ENCODE measurements at regions not wholly inside any gene's neighbourhood (a gene's known extent, or its start where the extent isn't known, plus 50 kb on each side); places are given as distances from the start of the nearest gene placed in this dataset.
"Not testable (repeated sequence)": the region's sequence is repeated elsewhere in the genome, so short reads cannot be mapped to it uniquely, and the experiment has no call there.

DNA sequence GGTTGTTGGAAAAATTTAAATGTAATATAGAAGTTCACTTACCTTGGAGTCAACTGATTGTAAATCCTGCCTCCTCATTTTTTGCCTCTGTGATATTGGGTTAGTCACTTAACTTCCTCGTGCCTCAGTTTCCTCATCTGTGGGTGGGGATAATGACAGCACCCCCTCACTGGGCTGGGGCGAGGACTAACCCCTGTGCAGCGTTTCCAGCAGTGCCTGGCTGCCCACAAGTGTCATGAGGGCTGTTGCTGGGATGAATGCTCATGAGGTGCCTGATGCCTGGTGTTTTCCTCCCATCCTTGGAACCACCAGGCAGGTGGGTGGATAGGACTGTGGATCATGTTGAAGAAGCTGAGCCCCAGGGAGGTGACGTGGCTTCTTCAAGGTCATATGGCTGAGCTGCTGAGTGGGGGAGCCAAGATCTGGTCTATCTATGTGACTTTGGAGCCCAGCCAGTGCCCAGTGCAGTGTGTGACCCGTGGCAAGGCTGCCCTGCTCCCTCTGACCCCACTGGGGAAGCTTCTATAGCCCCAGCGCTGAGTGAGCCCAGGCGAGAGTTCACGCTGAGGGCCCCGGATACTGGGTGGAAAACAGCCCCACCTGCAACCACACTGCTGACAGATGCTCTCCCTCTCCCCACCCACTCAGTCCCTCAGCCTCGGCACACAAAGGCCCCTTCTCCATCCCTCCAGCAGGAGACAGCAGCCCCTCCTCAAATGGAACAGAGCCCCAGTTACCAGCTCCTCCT, 446.0 kb downstream of the PTPRU start:
- Histone ChIP-seq H3K4me3 (ENCODE audit: low read length in 2 of 2) (no peak overlapping the region), H3K9ac (ENCODE audit: low read length in 2 of 2) (no peak overlapping the region), H3K27me3 (ENCODE audit: control insufficient read depth in 1 of 2, insufficient read depth in 2 of 2, low read length in 2 of 2) (peaks cover 16 to 19% of the 10 kb centered on the region in 2 donors), H3K36me3 (ENCODE audit: control insufficient read depth in 2 of 2, insufficient read depth in 2 of 2, low read length in 2 of 2) (no peaks in the 10 kb centered on the region), H3K9me3 (ENCODE audit: control insufficient read depth in 2 of 2, low read length in 2 of 2) (no peaks in the 10 kb centered on the region), H3K4me1 (ENCODE audit: control insufficient read depth, insufficient read depth, low read length) (peaks cover 4% of the 10 kb centered on the region), H3K27ac (ENCODE audit: low read length) (no peak overlapping the region)

DNA sequence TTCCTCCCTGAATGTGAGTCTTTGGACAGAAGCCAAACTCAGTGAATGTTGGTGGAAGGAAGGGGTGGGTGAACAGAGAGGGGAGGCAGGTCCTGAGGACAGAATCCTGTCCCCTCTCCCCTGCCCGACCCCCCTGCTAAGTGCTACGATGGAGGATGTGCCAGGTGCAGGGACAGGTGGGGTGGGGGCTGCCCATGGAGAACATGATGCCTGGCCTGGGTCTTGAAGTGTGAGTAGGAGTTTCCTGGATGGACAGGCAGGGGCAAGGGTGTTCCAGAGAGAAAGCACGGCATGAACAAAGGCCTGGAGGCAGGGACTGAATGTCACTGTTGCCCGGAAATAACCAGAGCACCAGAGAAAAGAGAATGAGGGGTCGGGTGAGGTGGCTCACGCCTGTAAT, 445.1 kb downstream of the PTPRU start:
- not testable (repeated sequence) for H3K9me3 ChIP-seq (ENCODE audit: control insufficient read depth in 2 of 2, low read length in 2 of 2)

DNA sequence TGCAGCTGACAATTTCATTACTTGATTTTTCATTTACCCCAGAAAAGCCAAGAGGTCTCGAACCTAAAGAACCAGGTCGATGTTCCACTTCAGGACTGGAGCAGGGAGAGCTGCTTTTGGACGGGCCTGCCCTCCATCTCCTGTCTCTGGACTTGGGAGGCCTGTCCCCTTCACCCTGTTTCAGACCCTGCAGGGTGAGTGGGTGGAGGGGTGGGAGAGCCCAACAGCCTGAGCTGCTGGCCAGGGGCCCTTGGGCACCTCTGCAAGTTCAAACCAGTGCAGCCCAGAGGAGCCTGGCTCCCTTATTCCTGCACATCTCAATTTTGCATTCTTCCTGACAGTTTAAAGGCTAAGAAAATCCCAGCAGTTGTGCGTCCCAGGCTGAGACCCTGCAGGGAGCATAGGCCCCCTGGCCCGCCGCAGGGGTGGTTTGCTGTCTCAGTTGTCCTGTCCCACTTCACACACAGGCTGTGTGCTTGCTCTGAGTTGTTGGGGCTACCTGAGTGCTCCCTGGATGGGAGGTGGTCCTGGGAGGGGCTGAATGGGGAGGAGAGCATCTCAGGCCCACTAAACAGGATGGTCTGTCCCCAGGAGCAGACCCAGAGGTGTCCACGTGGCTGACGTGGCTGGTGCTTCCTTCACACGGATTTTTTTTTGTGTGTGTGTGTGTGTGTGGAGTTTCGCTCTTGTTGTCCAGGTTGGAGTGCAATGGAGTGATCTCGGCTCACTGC, 443.7 kb downstream of the PTPRU start:
- H3K4me3 ChIP-seq (ENCODE audit: low read length in 2 of 2) = no peak overlapping the region
- H3K4me1 ChIP-seq (ENCODE audit: control insufficient read depth, insufficient read depth, low read length) = peaks cover 4% of the 10 kb centered on the region
- no peak overlapping the region for H3K9ac ChIP-seq (ENCODE audit: low read length in 2 of 2)
- H3K27me3 ChIP-seq (ENCODE audit: control insufficient read depth in 1 of 2, insufficient read depth in 2 of 2, low read length in 2 of 2) = peaks cover 7 to 13% of the 10 kb centered on the region in 2 donors
- no peaks in the 10 kb centered on the region for H3K36me3 ChIP-seq (ENCODE audit: control insufficient read depth in 2 of 2, insufficient read depth in 2 of 2, low read length in 2 of 2)
- no peak overlapping the region for H3K27ac ChIP-seq (ENCODE audit: low read length)
- no peaks in the 10 kb centered on the region for H3K9me3 ChIP-seq (ENCODE audit: control insufficient read depth in 2 of 2, low read length in 2 of 2)

More for the DNA sequence above, 445.1 kb downstream of the PTPRU start:
- not testable (repeated sequence) for H3K36me3 ChIP-seq (ENCODE audit: control insufficient read depth in 2 of 2, insufficient read depth in 2 of 2, low read length in 2 of 2); H3K4me3 ChIP-seq (ENCODE audit: low read length in 2 of 2); H3K27ac ChIP-seq (ENCODE audit: low read length); H3K4me1 ChIP-seq (ENCODE audit: control insufficient read depth, insufficient read depth, low read length); H3K9ac ChIP-seq (ENCODE audit: low read length in 2 of 2)
- peaks cover 12 to 16% of the 10 kb centered on the region in 2 donors for H3K27me3 ChIP-seq (ENCODE audit: control insufficient read depth in 1 of 2, insufficient read depth in 2 of 2, low read length in 2 of 2)

DNA sequence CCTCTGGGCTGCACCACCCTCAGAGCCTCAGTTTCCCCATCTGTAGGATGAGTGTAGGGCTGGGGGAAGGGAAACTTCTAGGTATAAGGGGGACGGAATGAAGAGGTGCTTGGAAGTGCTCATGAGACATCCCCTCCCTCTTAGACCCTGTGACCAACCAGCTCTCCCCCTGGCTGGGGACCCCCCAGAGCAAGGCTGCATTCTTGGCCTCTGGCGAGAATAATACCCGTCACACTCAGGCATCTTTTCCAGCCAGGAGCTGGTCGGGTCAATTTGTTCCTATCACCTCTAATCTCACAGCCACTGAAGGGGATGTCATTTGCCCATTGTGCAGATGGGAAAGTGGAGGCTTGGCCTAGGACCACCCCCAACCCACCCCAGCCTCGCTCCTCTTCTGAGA, 443.0 kb downstream of the PTPRU start:
- Histone ChIP-seq H3K4me3 (ENCODE audit: low read length in 2 of 2) (no peak overlapping the region), H3K27me3 (ENCODE audit: control insufficient read depth in 1 of 2, insufficient read depth in 2 of 2, low read length in 2 of 2) (peaks cover 5 to 7% of the 10 kb centered on the region in 2 donors), H3K9me3 (ENCODE audit: control insufficient read depth in 2 of 2, low read length in 2 of 2) (no peaks in the 10 kb centered on the region), H3K9ac (ENCODE audit: low read length in 2 of 2) (no peak overlapping the region), H3K36me3 (ENCODE audit: control insufficient read depth in 2 of 2, insufficient read depth in 2 of 2, low read length in 2 of 2) (no peaks in the 10 kb centered on the region), H3K27ac (ENCODE audit: low read length) (no peak overlapping the region), H3K4me1 (ENCODE audit: control insufficient read depth, insufficient read depth, low read length) (peaks cover 4% of the 10 kb centered on the region)

DNA sequence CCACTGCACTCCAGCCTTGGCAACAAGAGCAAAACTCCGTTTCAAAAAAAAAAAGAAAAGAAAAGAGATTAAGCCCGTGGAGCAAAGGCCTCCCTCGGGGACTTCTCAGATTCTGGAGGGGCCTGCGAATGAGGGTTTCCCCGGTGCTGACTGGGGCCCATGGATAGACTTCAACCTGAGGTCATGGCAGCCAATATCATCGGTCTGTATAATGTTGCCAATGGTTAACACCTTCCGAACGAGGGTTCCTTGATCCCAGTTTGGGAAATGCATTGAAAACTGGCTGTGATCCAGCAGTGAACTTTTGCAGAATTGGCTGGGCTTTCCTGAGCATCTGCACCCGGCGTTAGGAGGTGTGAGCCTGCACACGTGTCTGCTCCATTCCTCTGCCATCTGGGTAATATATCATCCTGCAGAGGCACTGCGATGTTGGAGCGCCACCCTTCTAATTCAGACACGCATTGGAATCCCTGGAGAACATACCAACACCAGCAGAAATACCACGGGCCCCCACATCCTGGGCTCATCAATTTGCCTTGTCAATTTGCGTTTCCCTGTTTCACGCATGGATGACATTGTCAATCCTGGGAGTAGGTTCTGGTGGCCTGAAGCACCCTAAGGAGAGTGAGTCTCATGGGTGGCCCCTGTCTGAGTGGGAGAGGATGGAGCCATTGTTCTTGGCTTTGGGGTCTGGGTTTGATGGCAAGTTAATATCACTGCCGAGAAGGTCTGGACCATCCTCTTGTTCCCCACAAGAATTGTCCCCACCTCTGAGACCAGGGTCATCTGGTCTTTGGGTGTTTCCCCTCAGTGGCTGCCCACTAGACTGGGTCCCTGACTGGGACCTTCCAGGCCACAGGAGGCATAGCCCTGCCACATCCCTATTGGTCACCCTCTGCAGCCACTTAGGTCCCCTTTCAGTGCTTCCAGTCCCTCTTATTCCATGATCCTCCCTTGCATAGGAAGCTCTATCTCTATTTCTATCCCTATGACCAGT, 441.0 kb downstream of the PTPRU start:
- no peaks in the 10 kb centered on the region for H3K9me3 ChIP-seq (ENCODE audit: control insufficient read depth in 2 of 2, low read length in 2 of 2)
- no peak overlapping the region for H3K27ac ChIP-seq (ENCODE audit: low read length)
- H3K27me3 ChIP-seq (ENCODE audit: control insufficient read depth in 1 of 2, insufficient read depth in 2 of 2, low read length in 2 of 2) = peaks cover 0 to 2% of the 10 kb centered on the region in 2 donors
- H3K9ac ChIP-seq (ENCODE audit: low read length in 2 of 2) = no peak overlapping the region
- no peaks in the 10 kb centered on the region for H3K4me1 ChIP-seq (ENCODE audit: control insufficient read depth, insufficient read depth, low read length)
- no peaks in the 10 kb centered on the region for H3K36me3 ChIP-seq (ENCODE audit: control insufficient read depth in 2 of 2, insufficient read depth in 2 of 2, low read length in 2 of 2)
- H3K4me3 ChIP-seq (ENCODE audit: low read length in 2 of 2) = no peak overlapping the region

DNA sequence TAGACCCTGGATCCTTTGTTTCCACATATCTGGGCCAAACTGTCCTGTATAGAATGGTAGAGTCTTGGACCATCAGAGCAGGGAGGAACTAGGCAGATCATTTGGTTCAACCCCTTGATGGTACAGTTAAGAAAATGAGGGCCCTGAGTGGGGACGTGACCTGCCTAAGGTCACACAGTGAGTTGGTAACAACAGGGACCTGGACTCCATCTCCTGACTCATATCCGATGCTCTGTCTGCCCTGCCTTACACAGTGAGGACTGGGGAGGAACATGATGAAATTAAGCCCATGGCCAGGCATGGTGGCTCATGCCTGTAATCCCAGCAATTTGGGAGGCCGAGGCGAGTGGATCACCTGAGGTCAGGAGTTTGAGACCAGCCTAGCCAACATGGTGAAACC, 440.2 kb downstream of the PTPRU start:
- Histone ChIP-seq H3K9me3 (ENCODE audit: control insufficient read depth in 2 of 2, low read length in 2 of 2) (no peaks in the 10 kb centered on the region), H3K36me3 (ENCODE audit: control insufficient read depth in 2 of 2, insufficient read depth in 2 of 2, low read length in 2 of 2) (no peaks in the 10 kb centered on the region), H3K9ac (ENCODE audit: low read length in 2 of 2) (no peak overlapping the region), H3K27me3 (ENCODE audit: control insufficient read depth in 1 of 2, insufficient read depth in 2 of 2, low read length in 2 of 2) (peaks cover 0 to 2% of the 10 kb centered on the region in 2 donors), H3K4me1 (ENCODE audit: control insufficient read depth, insufficient read depth, low read length) (no peaks in the 10 kb centered on the region), H3K4me3 (ENCODE audit: low read length in 2 of 2) (no peak overlapping the region), H3K27ac (ENCODE audit: low read length) (no peak overlapping the region)

DNA sequence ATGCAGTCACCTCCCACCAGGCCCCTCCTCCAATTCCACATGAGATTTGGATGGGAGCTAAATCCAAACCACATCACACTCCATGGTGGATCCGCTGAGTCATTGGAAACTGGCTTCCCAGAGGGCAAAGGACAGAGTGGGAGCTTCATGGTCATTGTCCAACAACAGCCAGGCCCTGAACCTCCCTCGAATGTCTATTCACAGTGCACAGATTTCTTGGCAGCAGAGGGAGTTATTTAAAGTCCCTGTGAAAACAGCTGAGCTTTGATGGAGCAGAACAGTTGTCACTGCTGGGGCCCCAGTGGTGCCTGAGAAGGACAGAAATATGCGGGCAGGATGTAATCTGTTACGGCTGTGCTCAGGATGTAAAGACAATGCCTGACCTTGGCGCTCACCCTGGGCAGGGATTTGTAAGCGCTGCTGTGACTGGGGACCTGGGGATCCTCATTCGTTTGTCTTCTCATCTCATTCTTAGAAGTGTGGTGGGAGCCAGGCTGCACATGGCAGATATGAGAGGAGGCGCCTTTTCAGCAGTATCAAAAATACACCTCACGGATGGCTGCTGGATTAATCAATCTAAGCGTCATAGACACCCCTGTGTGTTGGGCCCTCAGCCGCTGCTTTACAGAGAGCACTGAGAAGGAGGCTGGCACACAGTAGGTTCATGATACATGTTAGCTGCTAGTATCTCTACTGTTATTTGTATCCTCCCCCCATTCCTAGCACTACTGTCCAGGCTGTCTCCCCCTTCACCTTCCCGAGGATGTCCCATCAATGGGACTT, 439.4 kb downstream of the PTPRU start:
- no peaks in the 10 kb centered on the region for H3K36me3 ChIP-seq (ENCODE audit: control insufficient read depth in 2 of 2, insufficient read depth in 2 of 2, low read length in 2 of 2)
- no peak overlapping the region for H3K27ac ChIP-seq (ENCODE audit: low read length)
- no peaks in the 10 kb centered on the region for H3K9me3 ChIP-seq (ENCODE audit: control insufficient read depth in 2 of 2, low read length in 2 of 2)
- no peaks in the 10 kb centered on the region for H3K4me1 ChIP-seq (ENCODE audit: control insufficient read depth, insufficient read depth, low read length)
- H3K9ac ChIP-seq (ENCODE audit: low read length in 2 of 2) = no peak overlapping the region
- peaks cover 0 to 2% of the 10 kb centered on the region in 2 donors for H3K27me3 ChIP-seq (ENCODE audit: control insufficient read depth in 1 of 2, insufficient read depth in 2 of 2, low read length in 2 of 2)
- no peak overlapping the region for H3K4me3 ChIP-seq (ENCODE audit: low read length in 2 of 2)

DNA sequence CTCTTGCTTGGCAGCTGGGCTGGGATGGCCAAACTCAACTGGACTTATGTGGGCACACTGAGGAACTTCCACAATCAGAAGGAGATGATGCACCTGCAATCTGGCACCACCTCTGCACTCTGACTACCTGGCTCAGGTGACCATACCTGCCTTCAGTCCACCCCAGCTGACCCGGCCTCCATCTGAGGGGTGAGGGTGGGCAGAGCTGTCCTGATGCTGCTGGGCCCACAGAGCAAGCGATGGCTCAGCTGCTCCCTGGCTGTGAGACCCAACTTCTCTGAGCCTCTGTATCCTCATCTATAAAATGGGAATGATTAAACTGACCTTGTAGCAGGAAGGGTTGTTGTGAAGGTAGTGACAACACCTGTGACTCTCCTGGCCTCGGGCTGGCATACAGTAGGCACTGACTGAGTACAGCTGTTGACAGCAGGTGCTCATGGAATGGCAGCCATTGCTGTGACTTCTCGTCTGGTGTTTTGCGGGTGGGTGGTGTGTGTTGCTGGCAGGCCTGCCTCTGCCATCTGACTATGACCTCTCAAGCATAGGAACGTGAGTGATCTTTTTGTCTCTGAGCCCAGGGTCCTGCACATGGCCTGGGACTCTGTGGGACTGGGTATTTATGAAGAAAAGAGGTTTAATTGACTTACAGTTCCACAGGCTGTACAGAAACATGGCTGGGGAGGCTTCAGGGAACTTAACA, 438.5 kb downstream of the PTPRU start:
- Histone ChIP-seq H3K9ac (ENCODE audit: low read length in 2 of 2) (no peak overlapping the region), H3K36me3 (ENCODE audit: control insufficient read depth in 2 of 2, insufficient read depth in 2 of 2, low read length in 2 of 2) (no peaks in the 10 kb centered on the region), H3K27ac (ENCODE audit: low read length) (no peak overlapping the region), H3K4me3 (ENCODE audit: low read length in 2 of 2) (no peak overlapping the region), H3K9me3 (ENCODE audit: control insufficient read depth in 2 of 2, low read length in 2 of 2) (peaks cover 0 to under 1% of the 10 kb centered on the region in 2 donors), H3K4me1 (ENCODE audit: control insufficient read depth, insufficient read depth, low read length) (no peaks in the 10 kb centered on the region), H3K27me3 (ENCODE audit: control insufficient read depth in 1 of 2, insufficient read depth in 2 of 2, low read length in 2 of 2) (peaks cover 0 to 7% of the 10 kb centered on the region in 2 donors)

DNA sequence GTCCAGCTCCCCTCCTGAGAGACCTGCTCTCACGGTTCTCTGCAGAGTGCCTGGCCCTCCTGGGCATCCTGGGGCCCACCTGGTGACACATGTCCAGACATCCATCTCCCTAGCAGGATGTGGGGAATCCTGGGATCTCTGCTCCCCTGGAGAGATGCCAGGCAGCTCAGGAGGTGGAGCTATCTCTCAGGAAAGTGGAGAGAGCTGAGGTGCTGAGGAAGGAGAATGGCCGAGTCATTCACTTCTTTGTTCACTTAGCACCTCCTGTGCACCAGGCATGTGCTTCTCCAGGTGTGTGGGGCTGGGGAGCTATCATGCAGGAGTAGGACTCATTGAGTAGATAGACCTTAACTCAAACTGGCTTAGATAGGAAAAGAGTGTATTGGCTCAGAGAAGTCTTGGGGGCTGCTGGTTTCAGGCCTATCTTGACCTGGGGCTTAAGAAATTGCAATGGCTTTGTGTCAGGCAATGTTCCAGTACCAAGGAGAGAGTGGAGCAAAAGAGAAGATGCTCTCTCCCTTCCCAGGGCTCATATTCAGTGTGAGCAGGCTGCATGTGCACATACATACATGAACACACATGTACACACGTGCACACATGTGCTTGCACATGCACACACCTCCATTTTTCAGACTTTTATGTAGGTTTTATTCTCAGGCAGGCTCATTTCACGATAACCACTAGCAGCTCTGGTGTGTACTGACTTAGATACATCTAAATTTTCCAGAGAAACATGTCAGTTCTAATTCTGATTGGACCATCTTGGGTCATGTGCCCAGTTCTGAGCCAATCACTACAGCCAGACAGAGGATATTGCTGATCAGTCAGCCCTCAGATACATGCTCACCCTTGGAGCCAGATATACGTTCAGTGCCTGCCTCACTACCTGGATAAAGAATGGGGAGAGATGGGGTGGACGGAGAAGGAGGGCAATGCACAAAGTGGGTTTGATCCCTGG, 437.6 kb downstream of the PTPRU start:
- peaks cover 0 to 3% of the 10 kb centered on the region in 2 donors for H3K9me3 ChIP-seq (ENCODE audit: control insufficient read depth in 2 of 2, low read length in 2 of 2)
- peaks cover 0 to 7% of the 10 kb centered on the region in 2 donors for H3K27me3 ChIP-seq (ENCODE audit: control insufficient read depth in 1 of 2, insufficient read depth in 2 of 2, low read length in 2 of 2)
- H3K36me3 ChIP-seq (ENCODE audit: control insufficient read depth in 2 of 2, insufficient read depth in 2 of 2, low read length in 2 of 2) = no peaks in the 10 kb centered on the region
- H3K9ac ChIP-seq (ENCODE audit: low read length in 2 of 2) = no peak overlapping the region
- no peak overlapping the region for H3K27ac ChIP-seq (ENCODE audit: low read length)
- no peak overlapping the region for H3K4me3 ChIP-seq (ENCODE audit: low read length in 2 of 2)
- H3K4me1 ChIP-seq (ENCODE audit: control insufficient read depth, insufficient read depth, low read length) = no peaks in the 10 kb centered on the region
